ENCODE measurements at regions not wholly inside any gene's neighbourhood (a gene's known extent, or its start where the extent isn't known, plus 50 kb on each side); places are given as distances from the start of the nearest gene placed in this dataset.

- TF ChIP-seq POLR2AphosphoS5 (IDR thresholded peaks at IDR 0.05): no peak
- no peak for TF ChIP-seq CTCF (IDR thresholded peaks at IDR 0.05)
Measured at GRCh38 chr6:73885393-73885792, 189.4 kb downstream of the CD109 start.

Data from stomach (tissue), 4 donors.